ENCODE measurements at regions not wholly inside any gene's neighbourhood (a gene's known extent, or its start where the extent isn't known, plus 50 kb on each side); places are given as distances from the start of the nearest gene placed in this dataset.

DNA sequence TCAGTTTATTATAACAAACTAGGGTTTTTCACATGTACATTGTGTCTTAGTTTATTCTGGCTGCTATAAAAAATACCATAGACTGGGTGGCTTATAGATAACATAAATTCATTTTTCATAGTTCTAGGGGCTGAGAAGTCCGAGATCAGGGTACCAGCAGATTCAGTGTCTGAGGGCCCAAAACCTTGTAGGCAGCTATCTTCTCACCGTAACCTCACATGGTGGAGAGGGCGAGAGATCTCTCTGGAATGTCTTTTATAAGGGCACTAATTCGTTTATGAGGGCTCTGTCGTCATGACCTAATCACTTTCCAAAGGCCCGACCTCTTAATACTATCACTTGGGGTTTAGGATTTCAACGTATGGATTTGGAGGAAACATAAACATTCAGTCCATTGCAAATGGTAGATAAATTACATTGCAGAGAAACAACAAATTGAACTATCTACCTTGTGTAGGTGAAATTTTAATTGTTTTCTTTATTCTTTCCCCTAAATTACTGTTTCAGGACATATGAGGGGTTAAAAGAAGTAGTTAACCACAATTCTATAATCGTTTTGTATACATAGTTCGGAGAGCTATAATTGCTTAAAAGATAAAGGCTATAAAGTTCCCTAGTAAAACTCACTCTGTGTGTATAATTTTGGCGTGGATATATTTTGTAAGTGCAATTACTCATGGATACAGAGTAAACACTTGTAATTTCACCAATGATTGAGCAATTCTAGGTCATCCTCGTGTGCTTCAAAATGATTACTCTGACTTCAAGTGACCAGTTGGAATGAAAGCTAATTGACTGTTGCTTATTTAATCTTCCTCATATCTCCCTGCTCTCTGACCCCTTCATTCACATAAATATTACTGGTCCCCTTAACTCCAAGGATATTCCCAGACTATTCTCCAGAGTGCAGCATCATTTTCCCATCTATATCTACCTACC lies 247.5 kb upstream of the TMEM161B start:
- TF ChIP-seq BACH2 (CRISPR knock-in tag; IDR thresholded peaks at IDR 0.05; ENCODE audit: borderline replicate concordance) (no peak), ISL1 (CRISPR knock-in tag; IDR thresholded peaks at IDR 0.05) (no peak), ZNF8 (CRISPR knock-in tag; IDR thresholded peaks at IDR 0.05) (no peak), CSDC2 (CRISPR knock-in tag; IDR thresholded peaks at IDR 0.05) (no peak), RARB (CRISPR knock-in tag; IDR thresholded peaks at IDR 0.05) (no peak), ZFP3 (CRISPR knock-in tag; IDR thresholded peaks at IDR 0.05) (no peak), PPARA (CRISPR knock-in tag; IDR thresholded peaks at IDR 0.05; ENCODE audit: borderline replicate concordance) (no peak), TCF4 (CRISPR knock-in tag; IDR thresholded peaks at IDR 0.05; ENCODE audit: borderline replicate concordance) (no peak), PATZ1 (CRISPR knock-in tag; IDR thresholded peaks at IDR 0.05; ENCODE audit: borderline replicate concordance) (no peak), CSRNP3 (CRISPR knock-in tag; IDR thresholded peaks at IDR 0.05) (no peak), ZFP30 (CRISPR knock-in tag; IDR thresholded peaks at IDR 0.05) (no peak)
- ATAC-seq = no peak

GRCh38 chr5:88515068-88515467 lies 246.4 kb upstream of the TMEM161B start:
- no peak for ATAC-seq

More at GRCh38 chr5:88515068-88515467, 246.4 kb upstream of the TMEM161B start:
- no peak for TF ChIP-seq ZNF565 (CRISPR knock-in tag; conservative IDR thresholded peaks at IDR 0.05; ENCODE audit: low read depth)
- no peak for TF ChIP-seq CSRNP3 (CRISPR knock-in tag; IDR thresholded peaks at IDR 0.05)
- TF ChIP-seq BACH2 (CRISPR knock-in tag; IDR thresholded peaks at IDR 0.05; ENCODE audit: borderline replicate concordance) = no peak
- TF ChIP-seq, protein P1, sequence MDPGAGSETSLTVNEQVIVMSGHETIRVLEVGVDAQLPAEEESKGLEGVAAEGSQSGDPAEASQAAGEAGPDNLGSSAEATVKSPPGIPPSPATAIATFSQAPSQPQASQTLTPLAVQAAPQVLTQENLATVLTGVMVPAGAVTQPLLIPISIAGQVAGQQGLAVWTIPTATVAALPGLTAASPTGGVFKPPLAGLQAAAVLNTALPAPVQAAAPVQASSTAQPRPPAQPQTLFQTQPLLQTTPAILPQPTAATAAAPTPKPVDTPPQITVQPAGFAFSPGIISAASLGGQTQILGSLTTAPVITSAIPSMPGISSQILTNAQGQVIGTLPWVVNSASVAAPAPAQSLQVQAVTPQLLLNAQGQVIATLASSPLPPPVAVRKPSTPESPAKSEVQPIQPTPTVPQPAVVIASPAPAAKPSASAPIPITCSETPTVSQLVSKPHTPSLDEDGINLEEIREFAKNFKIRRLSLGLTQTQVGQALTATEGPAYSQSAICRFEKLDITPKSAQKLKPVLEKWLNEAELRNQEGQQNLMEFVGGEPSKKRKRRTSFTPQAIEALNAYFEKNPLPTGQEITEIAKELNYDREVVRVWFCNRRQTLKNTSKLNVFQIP (CRISPR knock-in tag; IDR thresholded peaks at IDR 0.05; ENCODE audit: borderline replicate concordance, low read depth) = no peak
- no peak for TF ChIP-seq SNAI2 (CRISPR knock-in tag; IDR thresholded peaks at IDR 0.05)
- TF ChIP-seq RARB (CRISPR knock-in tag; IDR thresholded peaks at IDR 0.05) = no peak
- no peak for TF ChIP-seq PPARA (CRISPR knock-in tag; IDR thresholded peaks at IDR 0.05; ENCODE audit: borderline replicate concordance)
- TF ChIP-seq ARNTL (CRISPR knock-in tag; IDR thresholded peaks at IDR 0.05; ENCODE audit: borderline replicate concordance, low read depth) = no peak
- TF ChIP-seq PATZ1 (CRISPR knock-in tag; IDR thresholded peaks at IDR 0.05; ENCODE audit: borderline replicate concordance) = no peak
- no peak for TF ChIP-seq TOX (CRISPR knock-in tag; IDR thresholded peaks at IDR 0.05; ENCODE audit: borderline replicate concordance)
- no peak for TF ChIP-seq CSDC2 (CRISPR knock-in tag; IDR thresholded peaks at IDR 0.05)
- no peak for TF ChIP-seq ZFP3 (CRISPR knock-in tag; IDR thresholded peaks at IDR 0.05)
- TF ChIP-seq OSR1 (CRISPR knock-in tag; IDR thresholded peaks at IDR 0.05) = no peak
- no peak for TF ChIP-seq TCF4 (CRISPR knock-in tag; IDR thresholded peaks at IDR 0.05; ENCODE audit: borderline replicate concordance)
- TF ChIP-seq ESRRG (CRISPR knock-in tag; IDR thresholded peaks at IDR 0.05) = no peak
- no peak for TF ChIP-seq TSHZ2 (CRISPR knock-in tag; IDR thresholded peaks at IDR 0.05)
- no peak for TF ChIP-seq ZC3H10 (CRISPR knock-in tag; IDR thresholded peaks at IDR 0.05)
- no peak for TF ChIP-seq ISL1 (CRISPR knock-in tag; IDR thresholded peaks at IDR 0.05)
- TF ChIP-seq ZFP30 (CRISPR knock-in tag; IDR thresholded peaks at IDR 0.05) = no peak
- TF ChIP-seq GLIS3 (CRISPR knock-in tag; IDR thresholded peaks at IDR 0.05) = no peak
